ENCODE measurements at regions not wholly inside any gene's neighbourhood (a gene's known extent, or its start where the extent isn't known, plus 50 kb on each side); places are given as distances from the start of the nearest gene placed in this dataset.

DNA sequence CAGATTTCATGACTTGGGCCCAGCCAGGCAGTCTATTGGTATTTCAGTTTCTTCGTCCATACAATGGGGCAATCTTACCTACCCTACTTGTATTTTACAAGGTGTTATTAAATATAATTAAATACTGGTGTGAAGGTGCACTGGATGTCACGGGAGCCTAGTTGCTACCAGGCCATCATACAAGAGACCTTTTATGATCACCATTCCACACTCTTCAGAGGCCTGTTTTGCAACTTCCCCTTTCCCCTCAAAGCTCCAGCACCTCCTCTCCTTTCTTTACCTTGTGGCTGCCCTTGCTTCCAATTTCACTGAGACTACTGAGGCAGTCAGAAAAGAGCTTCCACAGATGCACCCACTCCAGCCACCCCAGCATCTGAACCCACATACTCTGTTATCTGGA is 93.8 kb upstream of the HELT start:
- Histone ChIP-seq H3K4me1 (ENCODE audit: control insufficient read depth, low read depth, low read length) (no peaks in the 10 kb centered on the region), H4K5ac (ENCODE audit: low read length) (no peak overlapping the region), H3K56ac (ENCODE audit: low read length) (no peak overlapping the region), H3K27ac (ENCODE audit: low read depth, low read length) (no peak overlapping the region), H2BK15ac (replicated peaks; ENCODE audit: low read depth) (no peak overlapping the region), H3K79me2 (ENCODE audit: control insufficient read depth, insufficient read depth, low read length) (no peaks in the 10 kb centered on the region), H3K18ac (ENCODE audit: low read length) (no peak overlapping the region), H3K4me3 (ENCODE audit: low read length) (no peak overlapping the region), H3K4me2 (ENCODE audit: low read length) (no peak overlapping the region), H3K23ac (ENCODE audit: low read length) (no peak overlapping the region), H3K4ac (ENCODE audit: low read depth, low read length) (no peak overlapping the region), H4K8ac (ENCODE audit: low read depth, low read length) (no peak overlapping the region), H3K27me3 (ENCODE audit: insufficient read depth, low read length, poor library complexity) (no peaks in the 10 kb centered on the region), H2BK5ac (ENCODE audit: low read length) (no peak overlapping the region), H3K36me3 (ENCODE audit: control insufficient read depth, insufficient read depth, low read length) (no peaks in the 10 kb centered on the region), H2AK5ac (ENCODE audit: low read length) (no peak overlapping the region), H2BK120ac (ENCODE audit: low read depth, low read length) (no peak overlapping the region), H3K79me1 (ENCODE audit: low read length) (no peaks in the 10 kb centered on the region), H3K9ac (ENCODE audit: low read length) (no peak overlapping the region)
- no CpG with 5 or more reads among the region's 2 CpGs for WGBS (ENCODE audit: extremely low coverage, insufficient coverage, low lambda C conversion rate)
- DNase-seq, result no peak

DNA sequence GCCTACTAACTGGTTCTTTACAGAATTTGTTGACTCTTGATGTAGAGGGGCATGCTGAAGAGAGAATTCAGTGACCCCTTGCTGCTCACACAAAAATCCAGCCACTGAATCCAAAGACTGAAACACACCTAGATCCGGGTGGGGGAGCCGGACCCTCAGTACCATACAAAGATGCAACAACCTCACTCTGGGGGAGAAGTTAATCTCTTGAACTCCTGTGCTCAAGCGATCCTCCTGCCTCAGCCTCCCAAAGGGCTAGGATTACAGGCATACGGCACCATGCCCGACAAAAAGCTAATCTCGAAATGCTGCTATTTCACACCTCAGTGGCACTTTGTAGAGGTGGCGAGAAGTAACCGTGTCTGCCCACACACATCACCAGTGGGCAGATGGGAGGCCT is 88.8 kb upstream of the HELT start:
- WGBS (ENCODE audit: extremely low coverage, insufficient coverage, low lambda C conversion rate), result no CpG with 5 or more reads among the region's 8 CpGs
- Histone ChIP-seq H3K9ac (ENCODE audit: low read length) (no peak overlapping the region), H3K36me3 (ENCODE audit: control insufficient read depth, insufficient read depth, low read length) (no peaks in the 10 kb centered on the region), H3K27ac (ENCODE audit: low read depth, low read length) (no peak overlapping the region), H3K79me1 (ENCODE audit: low read length) (no peaks in the 10 kb centered on the region), H3K56ac (ENCODE audit: low read length) (no peak overlapping the region), H2BK5ac (ENCODE audit: low read length) (no peak overlapping the region), H4K8ac (ENCODE audit: low read depth, low read length) (no peak overlapping the region), H3K4ac (ENCODE audit: low read depth, low read length) (no peak overlapping the region), H3K4me2 (ENCODE audit: low read length) (no peak overlapping the region), H3K23ac (ENCODE audit: low read length) (no peak overlapping the region), H3K4me3 (ENCODE audit: low read length) (no peak overlapping the region), H2BK15ac (replicated peaks; ENCODE audit: low read depth) (no peak overlapping the region), H4K5ac (ENCODE audit: low read length) (no peak overlapping the region), H2BK120ac (ENCODE audit: low read depth, low read length) (no peak overlapping the region), H3K27me3 (ENCODE audit: insufficient read depth, low read length, poor library complexity) (no peaks in the 10 kb centered on the region), H3K4me1 (ENCODE audit: control insufficient read depth, low read depth, low read length) (no peaks in the 10 kb centered on the region), H3K18ac (ENCODE audit: low read length) (no peak overlapping the region), H2AK5ac (ENCODE audit: low read length) (no peak overlapping the region), H3K79me2 (ENCODE audit: control insufficient read depth, insufficient read depth, low read length) (no peaks in the 10 kb centered on the region)
- no peak for DNase-seq

DNA sequence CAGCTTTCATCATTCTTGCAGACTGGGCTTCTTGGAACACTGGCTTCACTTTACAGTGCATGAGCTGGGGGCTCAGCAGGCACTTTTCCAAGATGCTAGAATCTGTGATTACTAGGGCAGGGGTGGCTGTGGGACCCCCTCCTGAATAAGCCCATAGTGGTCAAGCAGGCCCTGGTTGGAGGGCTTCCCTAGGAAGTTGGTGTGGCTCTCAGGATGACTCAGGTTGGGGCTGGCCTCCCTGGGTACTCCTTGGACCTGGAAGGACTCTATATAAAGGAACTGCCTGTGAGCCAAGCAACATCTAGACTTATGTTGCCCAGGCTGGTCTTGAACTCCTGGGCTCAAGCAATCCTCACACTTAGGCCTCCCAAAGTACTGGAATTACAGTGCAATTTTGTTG is 88.3 kb upstream of the HELT start:
- Histone ChIP-seq H3K4me1 (ENCODE audit: control insufficient read depth, low read depth, low read length) (no peaks in the 10 kb centered on the region), H3K23ac (ENCODE audit: low read length) (no peak overlapping the region), H4K8ac (ENCODE audit: low read depth, low read length) (no peak overlapping the region), H3K36me3 (ENCODE audit: control insufficient read depth, insufficient read depth, low read length) (no peaks in the 10 kb centered on the region), H3K56ac (ENCODE audit: low read length) (no peak overlapping the region), H2BK120ac (ENCODE audit: low read depth, low read length) (no peak overlapping the region), H3K18ac (ENCODE audit: low read length) (no peak overlapping the region), H3K4me2 (ENCODE audit: low read length) (no peak overlapping the region), H3K4ac (ENCODE audit: low read depth, low read length) (no peak overlapping the region), H3K4me3 (ENCODE audit: low read length) (no peak overlapping the region), H3K27ac (ENCODE audit: low read depth, low read length) (no peak overlapping the region), H2BK15ac (replicated peaks; ENCODE audit: low read depth) (no peak overlapping the region), H2BK5ac (ENCODE audit: low read length) (no peak overlapping the region), H3K79me2 (ENCODE audit: control insufficient read depth, insufficient read depth, low read length) (no peaks in the 10 kb centered on the region), H2AK5ac (ENCODE audit: low read length) (no peak overlapping the region), H3K79me1 (ENCODE audit: low read length) (no peaks in the 10 kb centered on the region), H4K5ac (ENCODE audit: low read length) (no peak overlapping the region), H3K27me3 (ENCODE audit: insufficient read depth, low read length, poor library complexity) (no peaks in the 10 kb centered on the region), H3K9ac (ENCODE audit: low read length) (no peak overlapping the region)
- no peak for DNase-seq

DNA sequence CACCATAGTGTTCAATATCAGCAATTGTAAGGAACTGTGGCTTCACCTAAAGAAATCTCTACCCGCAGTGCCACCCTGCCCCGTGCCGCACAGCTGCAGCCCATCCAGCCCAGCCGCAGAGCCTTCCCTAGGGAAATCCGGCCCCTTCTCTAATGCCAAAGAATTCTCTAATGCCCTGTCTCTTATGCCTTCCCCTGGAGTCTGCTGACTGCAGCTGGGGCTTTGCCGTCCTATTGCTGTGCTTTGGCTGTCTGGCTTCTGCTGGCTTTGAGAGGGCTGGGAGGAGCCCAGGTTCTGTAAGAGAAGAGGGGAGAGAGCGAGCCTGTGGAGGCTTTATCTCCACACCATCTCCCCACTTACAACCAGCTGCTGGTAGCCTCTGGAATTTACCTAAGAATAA is 85.9 kb upstream of the HELT start:
- no peak overlapping the region for H2BK120ac ChIP-seq (ENCODE audit: low read depth, low read length)
- WGBS (ENCODE audit: extremely low coverage, insufficient coverage, low lambda C conversion rate), result no CpG with 5 or more reads among the region's 7 CpGs
- DNase-seq, result peak; percentile 95
- H3K36me3 ChIP-seq (ENCODE audit: control insufficient read depth, insufficient read depth, low read length), result no peaks in the 10 kb centered on the region
- H3K4ac ChIP-seq (ENCODE audit: low read depth, low read length), result peak overlapping the region; percentile 67
- H3K23ac ChIP-seq (ENCODE audit: low read length), result no peak overlapping the region
- no peak overlapping the region for H2BK5ac ChIP-seq (ENCODE audit: low read length)
- no peak overlapping the region for H4K5ac ChIP-seq (ENCODE audit: low read length)
- no peak overlapping the region for H3K9ac ChIP-seq (ENCODE audit: low read length)
- H3K4me3 ChIP-seq (ENCODE audit: low read length), result no peak overlapping the region
- no peak overlapping the region for H4K8ac ChIP-seq (ENCODE audit: low read depth, low read length)
- no peak overlapping the region for H3K27ac ChIP-seq (ENCODE audit: low read depth, low read length)
- H3K4me2 ChIP-seq (ENCODE audit: low read length), result no peak overlapping the region
- no peaks in the 10 kb centered on the region for H3K4me1 ChIP-seq (ENCODE audit: control insufficient read depth, low read depth, low read length)
- no peak overlapping the region for H3K18ac ChIP-seq (ENCODE audit: low read length)
- no peak overlapping the region for H2AK5ac ChIP-seq (ENCODE audit: low read length)
- peak overlapping the region; percentile 22 for H3K56ac ChIP-seq (ENCODE audit: low read length)
- H2BK15ac ChIP-seq (replicated peaks; ENCODE audit: low read depth), result no peak overlapping the region
- H3K79me2 ChIP-seq (ENCODE audit: control insufficient read depth, insufficient read depth, low read length), result no peaks in the 10 kb centered on the region
- H3K79me1 ChIP-seq (ENCODE audit: low read length), result no peaks in the 10 kb centered on the region
- no peaks in the 10 kb centered on the region for H3K27me3 ChIP-seq (ENCODE audit: insufficient read depth, low read length, poor library complexity)

DNA sequence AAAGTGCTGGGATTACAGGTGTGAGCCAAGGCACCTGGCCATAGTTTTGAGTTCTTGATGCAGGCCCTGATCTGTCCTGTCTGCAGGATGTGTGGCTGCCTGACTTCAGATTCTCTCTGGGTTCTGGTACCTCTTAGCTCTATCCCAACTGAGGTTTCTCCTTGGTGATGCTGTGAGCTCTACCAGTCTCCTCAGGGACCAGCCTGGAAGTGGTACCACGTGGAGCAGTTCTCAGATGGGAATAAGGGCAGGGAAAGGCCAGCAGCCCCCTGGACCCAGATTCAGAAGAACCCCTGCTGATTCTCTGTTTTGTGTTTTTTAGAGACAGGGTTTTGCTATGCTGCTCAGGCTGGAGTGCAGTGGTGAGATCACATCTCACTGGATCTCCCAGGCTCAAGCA is 85.0 kb upstream of the HELT start:
- Histone ChIP-seq H2BK120ac (ENCODE audit: low read depth, low read length) (no peak overlapping the region), H3K79me2 (ENCODE audit: control insufficient read depth, insufficient read depth, low read length) (no peaks in the 10 kb centered on the region), H2AK5ac (ENCODE audit: low read length) (no peak overlapping the region), H3K27me3 (ENCODE audit: insufficient read depth, low read length, poor library complexity) (no peaks in the 10 kb centered on the region), H3K23ac (ENCODE audit: low read length) (no peak overlapping the region), H4K8ac (ENCODE audit: low read depth, low read length) (no peak overlapping the region), H4K5ac (ENCODE audit: low read length) (no peak overlapping the region), H2BK5ac (ENCODE audit: low read length) (no peak overlapping the region), H3K56ac (ENCODE audit: low read length) (no peak overlapping the region), H3K4me1 (ENCODE audit: control insufficient read depth, low read depth, low read length) (no peaks in the 10 kb centered on the region), H3K4me2 (ENCODE audit: low read length) (no peak overlapping the region), H3K27ac (ENCODE audit: low read depth, low read length) (no peak overlapping the region), H3K79me1 (ENCODE audit: low read length) (no peaks in the 10 kb centered on the region), H3K4me3 (ENCODE audit: low read length) (no peak overlapping the region), H2BK15ac (replicated peaks; ENCODE audit: low read depth) (no peak overlapping the region), H3K9ac (ENCODE audit: low read length) (no peak overlapping the region), H3K4ac (ENCODE audit: low read depth, low read length) (no peak overlapping the region), H3K36me3 (ENCODE audit: control insufficient read depth, insufficient read depth, low read length) (no peaks in the 10 kb centered on the region), H3K18ac (ENCODE audit: low read length) (no peak overlapping the region)
- no peak for DNase-seq
- WGBS (ENCODE audit: extremely low coverage, insufficient coverage, low lambda C conversion rate), result no CpG with 5 or more reads among the region's 1 CpG

DNA sequence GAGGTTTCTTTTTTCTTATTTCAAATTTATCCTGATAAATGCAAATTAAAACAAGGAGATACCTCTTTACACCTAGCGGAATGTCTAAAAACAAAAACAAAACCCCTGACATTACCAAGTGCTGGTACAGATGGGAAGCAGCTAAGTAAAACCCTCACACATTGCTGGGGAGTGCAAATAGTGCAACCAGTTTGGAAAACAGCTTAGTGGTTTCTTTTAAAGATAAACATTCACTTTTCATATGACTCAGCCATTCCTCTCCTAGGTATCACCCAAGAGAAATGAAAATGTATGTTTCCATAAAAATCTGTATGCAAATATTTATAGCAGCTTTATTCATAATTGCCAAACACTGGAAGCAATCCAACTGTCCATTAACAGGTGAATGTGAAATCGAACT is 84.1 kb upstream of the HELT start:
- Histone ChIP-seq H3K79me1 (ENCODE audit: low read length) (no peaks in the 10 kb centered on the region), H3K27ac (ENCODE audit: low read depth, low read length) (no peak overlapping the region), H2AK5ac (ENCODE audit: low read length) (no peak overlapping the region), H3K36me3 (ENCODE audit: control insufficient read depth, insufficient read depth, low read length) (no peaks in the 10 kb centered on the region), H3K23ac (ENCODE audit: low read length) (no peak overlapping the region), H3K18ac (ENCODE audit: low read length) (no peak overlapping the region), H2BK120ac (ENCODE audit: low read depth, low read length) (no peak overlapping the region), H3K4ac (ENCODE audit: low read depth, low read length) (no peak overlapping the region), H3K9ac (ENCODE audit: low read length) (no peak overlapping the region), H4K8ac (ENCODE audit: low read depth, low read length) (no peak overlapping the region), H3K56ac (ENCODE audit: low read length) (no peak overlapping the region), H3K79me2 (ENCODE audit: control insufficient read depth, insufficient read depth, low read length) (no peaks in the 10 kb centered on the region), H3K27me3 (ENCODE audit: insufficient read depth, low read length, poor library complexity) (no peaks in the 10 kb centered on the region), H3K4me1 (ENCODE audit: control insufficient read depth, low read depth, low read length) (no peaks in the 10 kb centered on the region), H4K5ac (ENCODE audit: low read length) (no peak overlapping the region), H3K4me2 (ENCODE audit: low read length) (no peak overlapping the region), H2BK5ac (ENCODE audit: low read length) (no peak overlapping the region), H2BK15ac (replicated peaks; ENCODE audit: low read depth) (no peak overlapping the region), H3K4me3 (ENCODE audit: low read length) (no peak overlapping the region)
- no peak for DNase-seq
- WGBS (ENCODE audit: extremely low coverage, insufficient coverage, low lambda C conversion rate), result no CpG with 5 or more reads among the region's 2 CpGs
